Endothelial cell of umbilical vein (primary cell): ENCODE measurements at regions not wholly inside any gene's neighbourhood (a gene's known extent, or its start where the extent isn't known, plus 50 kb on each side); places are given as distances from the start of the nearest gene placed in this dataset.

ENCODE experiments used
- BruUV-seq: library from RNA; stranded (reverse); fragments of 400-500 nt; replicated peaks from 2 replicates; lab custom pipeline; 2021; lab: Mats Ljungman, UMichigan
- CTCF ChIA-PET: fragments of 300-600, 350-600 bp; sonication (Branson Sonifier 250); formaldehyde crosslinking; loops from one replicate; lab custom pipeline; 2021; ENCODE audit warnings: antibody characterized with exemption, inconsistent platforms; lab: Charles Lee
- POLR2A ChIA-PET: fragments of 300-600, 350-600 bp; sonication (Branson Sonifier 250); formaldehyde crosslinking; loops from one replicate; lab custom pipeline; 2021; ENCODE audit warnings: antibody characterized with exemption, inconsistent platforms; lab: Charles Lee
- DNase-seq: peaks from one replicate; pipeline ENCODE4 v3.0.0-alpha.2; 2011; ENCODE audit warnings: low read depth, low spot score
- FAIRE-seq: peaks from 2 replicates; lab custom pipeline; 2011; peaks lifted over from hg19 to GRCh38; lab: Jason Lieb, UNC
- H2AFZ ChIP-seq: 2 replicates; pipeline ENCODE4 v1.6.0; 2012; ENCODE audit warnings: low read depth, low read length, control low read depth, inconsistent platforms
- H3K27ac ChIP-seq: 2 replicates; pipeline ENCODE4 v1.5.1; 2011; ENCODE audit warnings: low read depth, mild to moderate bottlenecking, control low read depth, low read length, moderate library complexity; ENCODE audit not compliant: insufficient read depth
- H3K27me3 ChIP-seq, 2 experiments: 2 replicates each; pipeline versions ENCODE4 v1.6.0 to v1.6.1; 2011; ENCODE audit warnings: low read length in 2 of 2, mixed read lengths in 1 of 2; ENCODE audit not compliant: control insufficient read depth in 2 of 2, insufficient read depth in 2 of 2
- H3K36me3 ChIP-seq, 2 experiments: 2 replicates in 1 of 2; 3 replicates in 1 of 2; pipeline ENCODE4 v1.5.1; 2011; ENCODE audit warnings: low read length in 2 of 2, mild to moderate bottlenecking in 1 of 2, moderate library complexity in 1 of 2; ENCODE audit not compliant: control insufficient read depth in 2 of 2, insufficient read depth in 2 of 2; ENCODE audit errors: extremely low read depth in 1 of 2
- H3K4me1 ChIP-seq: 3 replicates; pipeline ENCODE4 v1.5.1; 2011; ENCODE audit warnings: mild to moderate bottlenecking, low read length; ENCODE audit not compliant: control insufficient read depth, insufficient read depth; ENCODE audit errors: extremely low read depth
- H3K4me2 ChIP-seq: 2 replicates; pipeline ENCODE4 v1.6.1; 2011; ENCODE audit warnings: low read length, control low read depth, mixed read lengths; ENCODE audit not compliant: insufficient read depth
- H3K4me3 ChIP-seq, 3 experiments: fragments of 200-600 bp in 1 of 3; sonication (generic), shearing (Covaris generic) in 1 of 3; replicated peaks in 1 of 3; 2 replicates each; pipeline ENCODE4 v1.5.1; 2011 to 2016; ENCODE audit warnings: control low read depth in 3 of 3, low read length in 3 of 3, mild to moderate bottlenecking in 2 of 3, inconsistent platforms in 1 of 3, low read depth in 1 of 3, moderate library complexity in 1 of 3; ENCODE audit not compliant: insufficient read depth in 1 of 3
- H3K79me2 ChIP-seq: 2 replicates; pipeline ENCODE4 v1.6.0; 2012; ENCODE audit warnings: low read length, inconsistent platforms; ENCODE audit not compliant: control insufficient read depth, insufficient read depth
- H3K9ac ChIP-seq: replicated peaks from 2 replicates; pipeline ENCODE3; 2011; ENCODE audit warnings: low read length, control low read depth; ENCODE audit not compliant: insufficient read depth; ENCODE audit errors: extremely low read depth
- H3K9me1 ChIP-seq: replicated peaks from 3 replicates; pipeline ENCODE4 v1.6.0; 2011; ENCODE audit warnings: mild to moderate bottlenecking, low read length; ENCODE audit not compliant: control insufficient read depth, insufficient read depth; ENCODE audit errors: extremely low read depth
- H3K9me3 ChIP-seq: replicated peaks from 2 replicates; pipeline ENCODE4 v1.5.1; 2012; ENCODE audit warnings: low read length, inconsistent platforms; ENCODE audit not compliant: control insufficient read depth, insufficient read depth
- H4K20me1 ChIP-seq: replicated peaks from 2 replicates; pipeline ENCODE3; 2011; ENCODE audit warnings: mild to moderate bottlenecking, low read length; ENCODE audit not compliant: control insufficient read depth, insufficient read depth; ENCODE audit errors: extremely low read depth
- EZH2 ChIP-seq: IDR thresholded peaks from 2 replicates; pipeline ENCODE4 v1.6.1; 2012; ENCODE audit warnings: borderline replicate concordance, low read depth, mild to moderate bottlenecking, moderate library complexity, low read length, inconsistent platforms; ENCODE audit not compliant: severe bottlenecking
- FOS ChIP-seq: IDR thresholded peaks from 2 replicates; pipeline ENCODE4 v1.6.1; 2011; ENCODE audit warnings: mild to moderate bottlenecking, low read length, moderate library complexity, borderline replicate concordance; ENCODE audit not compliant: insufficient read depth
- GATA2 ChIP-seq: IDR thresholded peaks from 2 replicates; pipeline ENCODE4 v1.7.0; 2011; ENCODE audit warnings: low read depth, mild to moderate bottlenecking, moderate library complexity, mixed read lengths, low read length; ENCODE audit not compliant: insufficient read length, insufficient read depth
- JUN ChIP-seq: IDR thresholded peaks from 2 replicates; pipeline ENCODE4 v1.6.1; 2011; ENCODE audit warnings: borderline replicate concordance, low read depth; ENCODE audit not compliant: insufficient read length, insufficient read depth
- MYC ChIP-seq: IDR thresholded peaks from one replicate; pipeline ENCODE4 v1.6.1; 2011; ENCODE audit warnings: mild to moderate bottlenecking, low read depth, low read length
- POLR2A ChIP-seq: IDR thresholded peaks from 2 replicates; pipeline ENCODE4 v1.6.1; 2012; ENCODE audit warnings: low read depth, mild to moderate bottlenecking, control low read depth, low read length
- POLR2AphosphoS5 ChIP-seq: IDR thresholded peaks from 2 replicates; pipeline ENCODE4 v1.6.1; 2012; ENCODE audit warnings: low read depth, mild to moderate bottlenecking, control low read depth, low read length, moderate library complexity; ENCODE audit not compliant: insufficient read depth
- dilution Hi-C: fragments of 300-500 bp; cut with MboI; formaldehyde crosslinking; loops from one replicate; pipeline ENCODE4 v1.15.0; 2019; ENCODE audit warnings: low sequenced_read_pairs; ENCODE audit not compliant: extremely low pct_ligation_motif_present
- intact Hi-C: fragments of 100-400 bp; cut with micrococcal nuclease; formaldehyde crosslinking; loops from one replicate; pipeline ENCODE4 v1.10.0; 2022
- TF ChIP-seq, protein P1 (sequence below), 2 donors: IDR thresholded peaks; 1 replicate in 1 of 2; 2 replicates in 1 of 2; pipeline ENCODE4 v1.5.1; 2011; ENCODE audit warnings: low read length in 2 of 2, mild to moderate bottlenecking in 2 of 2, moderate library complexity in 2 of 2, control low read depth in 1 of 2, inconsistent platforms in 1 of 2, low read depth in 1 of 2; ENCODE audit not compliant: insufficient read depth in 1 of 2; ENCODE audit errors: extremely low read depth in 1 of 2
- TF ChIP-seq, protein P2 (sequence below): IDR thresholded peaks from 2 replicates; pipeline ENCODE4 v1.6.1; 2011; ENCODE audit not compliant: insufficient read depth, insufficient read length

DNA sequence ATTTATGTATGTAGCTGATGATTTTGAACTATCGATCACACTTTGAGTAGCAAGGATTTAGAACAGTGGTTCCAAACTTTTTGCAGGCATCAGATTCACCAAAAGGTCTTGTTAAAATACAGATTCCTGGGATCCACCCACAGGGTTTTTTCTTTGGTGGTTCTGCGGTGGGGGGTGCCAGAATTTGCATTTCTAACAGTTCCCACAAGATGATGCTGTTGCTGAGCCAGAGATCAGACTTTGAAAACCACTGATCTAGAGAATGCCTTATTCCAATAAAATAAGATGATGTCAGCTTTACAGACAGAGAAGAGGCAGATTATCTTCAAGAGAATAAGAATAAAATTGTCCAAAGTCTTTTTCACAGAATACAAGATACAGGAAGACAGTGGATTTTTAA, 80.9 kb upstream of the SHISA2 start:
- H3K4me1 ChIP-seq = no peaks in the 10 kb centered on the region
- intact Hi-C loops (no loop called here), dilution Hi-C loops (no loop called here)
- TF ChIP-seq, protein P1, sequence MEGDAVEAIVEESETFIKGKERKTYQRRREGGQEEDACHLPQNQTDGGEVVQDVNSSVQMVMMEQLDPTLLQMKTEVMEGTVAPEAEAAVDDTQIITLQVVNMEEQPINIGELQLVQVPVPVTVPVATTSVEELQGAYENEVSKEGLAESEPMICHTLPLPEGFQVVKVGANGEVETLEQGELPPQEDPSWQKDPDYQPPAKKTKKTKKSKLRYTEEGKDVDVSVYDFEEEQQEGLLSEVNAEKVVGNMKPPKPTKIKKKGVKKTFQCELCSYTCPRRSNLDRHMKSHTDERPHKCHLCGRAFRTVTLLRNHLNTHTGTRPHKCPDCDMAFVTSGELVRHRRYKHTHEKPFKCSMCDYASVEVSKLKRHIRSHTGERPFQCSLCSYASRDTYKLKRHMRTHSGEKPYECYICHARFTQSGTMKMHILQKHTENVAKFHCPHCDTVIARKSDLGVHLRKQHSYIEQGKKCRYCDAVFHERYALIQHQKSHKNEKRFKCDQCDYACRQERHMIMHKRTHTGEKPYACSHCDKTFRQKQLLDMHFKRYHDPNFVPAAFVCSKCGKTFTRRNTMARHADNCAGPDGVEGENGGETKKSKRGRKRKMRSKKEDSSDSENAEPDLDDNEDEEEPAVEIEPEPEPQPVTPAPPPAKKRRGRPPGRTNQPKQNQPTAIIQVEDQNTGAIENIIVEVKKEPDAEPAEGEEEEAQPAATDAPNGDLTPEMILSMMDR (IDR thresholded peaks at IDR 0.05; ENCODE audit: extremely low read depth in 1 of 2, insufficient read depth in 1 of 2, low read depth in 1 of 2, low read length in 2 of 2) = peak in 1 of 2 donors; percentile 5
- TF ChIP-seq GATA2 = no peak
- no peak overlapping the region for H3K4me3 ChIP-seq
- CTCF ChIA-PET = interaction anchor here (0.9 to 1.7 kb wide), 2 partner anchors 52 to 566 kb away, joined by 3 to 5 read pairs; no protein-coding TSS in a partner anchor
- FAIRE-seq (no peak), DNase-seq (peak; percentile 3)
- no peak overlapping the region for H3K9ac ChIP-seq
- no peaks in the 10 kb centered on the region for H3K79me2 ChIP-seq
- H4K20me1 ChIP-seq = no peaks in the 10 kb centered on the region
- H3K9me1 ChIP-seq = no peaks in the 10 kb centered on the region
- H3K27ac ChIP-seq = no peak overlapping the region
- no peak overlapping the region for H3K4me2 ChIP-seq
- BruUV-seq = no TSS peak
- H3K36me3 ChIP-seq = no peaks in the 10 kb centered on the region
- no peak overlapping the region for H2AFZ ChIP-seq
- H3K9me3 ChIP-seq = no peaks in the 10 kb centered on the region
- H3K27me3 ChIP-seq = peaks cover 2 to 6% of the 10 kb centered on the region in 2 experiments
- POLR2A ChIA-PET = no interaction called here

DNA sequence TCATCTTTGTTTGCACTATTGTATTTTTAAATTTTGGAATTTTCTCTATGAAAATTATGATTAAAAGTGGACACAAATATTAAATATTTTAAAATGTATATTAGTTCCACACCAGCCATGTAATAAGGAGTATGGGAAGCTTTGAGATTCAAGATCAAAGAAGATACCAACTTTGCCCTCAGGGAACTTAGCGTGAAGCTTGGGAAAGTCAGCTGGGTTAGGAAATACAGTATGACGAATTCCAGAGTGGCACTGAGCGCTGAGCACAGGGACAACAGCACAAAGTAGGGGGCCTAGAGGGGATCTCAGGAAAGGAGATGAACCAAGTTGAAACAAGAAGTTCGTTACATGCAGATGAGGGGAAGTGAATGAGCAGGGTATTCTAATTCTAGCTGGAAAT, 76.9 kb upstream of the SHISA2 start:
- dilution Hi-C loops = no loop called here

More for the DNA sequence above, 76.9 kb upstream of the SHISA2 start:
- Histone ChIP-seq H3K9me1 (no peaks in the 10 kb centered on the region), H3K4me1 (no peaks in the 10 kb centered on the region), H3K4me2 (no peak overlapping the region), H3K9ac (no peak overlapping the region), H3K9me3 (no peaks in the 10 kb centered on the region), H3K4me3 (no peak overlapping the region), H2AFZ (no peak overlapping the region), H3K27ac (no peak overlapping the region), H4K20me1 (no peaks in the 10 kb centered on the region), H3K79me2 (no peaks in the 10 kb centered on the region), H3K27me3 (peaks cover 0 to 2% of the 10 kb centered on the region in 2 experiments), H3K36me3 (no peaks in the 10 kb centered on the region)
- no TSS peak for BruUV-seq
- CTCF ChIA-PET = interaction anchor here (1.5 kb wide), 1 partner anchor 9 kb away, joined by 5 read pairs; no protein-coding TSS in a partner anchor
- intact Hi-C loops = no loop called here
- FAIRE-seq (no peak), DNase-seq (no peak)
- POLR2A ChIA-PET = no interaction called here
- TF ChIP-seq POLR2AphosphoS5 = no peak
- no peak for TF ChIP-seq FOS
- TF ChIP-seq MYC = no peak
- TF ChIP-seq POLR2A = no peak
- TF ChIP-seq, protein P2, sequence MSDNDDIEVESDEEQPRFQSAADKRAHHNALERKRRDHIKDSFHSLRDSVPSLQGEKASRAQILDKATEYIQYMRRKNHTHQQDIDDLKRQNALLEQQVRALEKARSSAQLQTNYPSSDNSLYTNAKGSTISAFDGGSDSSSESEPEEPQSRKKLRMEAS = no peak
- TF ChIP-seq, protein P1 (IDR thresholded peaks at IDR 0.05; ENCODE audit: extremely low read depth in 1 of 2, insufficient read depth in 1 of 2, low read depth in 1 of 2, low read length in 2 of 2) = no peak
- TF ChIP-seq JUN = no peak
- TF ChIP-seq EZH2 = no peak
